ENCODE measurements at regions not wholly inside any gene's neighbourhood (a gene's known extent, or its start where the extent isn't known, plus 50 kb on each side); places are given as distances from the start of the nearest gene placed in this dataset.

- TF ChIP-seq CTCF (IDR thresholded peaks at IDR 0.05) = no peak
- TF ChIP-seq POLR2A (IDR thresholded peaks at IDR 0.05) = no peak
Measured at GRCh38 chr10:47123716-47124288, 176.2 kb upstream of the GDF10 start.
